ENCODE measurements at regions not wholly inside any gene's neighbourhood (a gene's known extent, or its start where the extent isn't known, plus 50 kb on each side); places are given as distances from the start of the nearest gene placed in this dataset.

DNA sequence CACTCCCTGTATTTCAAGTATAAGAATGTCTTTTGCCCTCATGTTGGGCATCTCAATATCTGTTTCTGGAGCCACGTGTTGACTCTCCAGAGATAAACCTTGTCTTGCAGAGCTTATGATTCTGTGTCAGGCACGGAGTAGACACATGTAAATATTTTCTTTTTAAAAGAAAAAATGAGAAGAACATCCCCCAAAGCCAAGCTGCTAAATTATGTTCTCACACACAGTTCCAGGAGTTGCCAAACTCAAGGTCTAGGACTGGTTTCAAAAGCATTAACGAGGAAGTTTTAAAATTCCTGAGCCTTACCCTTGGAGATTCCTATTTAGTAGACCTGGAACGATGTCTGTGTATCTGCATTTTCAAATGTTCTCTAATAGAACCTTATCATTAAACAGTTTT lies 1228.3 kb upstream of the WWC1 start:
- 36 to 60% (median 45%) methylated on average over 4 of the region's 4 CpGs for WGBS, 4 donors
- TF ChIP-seq, protein P1, sequence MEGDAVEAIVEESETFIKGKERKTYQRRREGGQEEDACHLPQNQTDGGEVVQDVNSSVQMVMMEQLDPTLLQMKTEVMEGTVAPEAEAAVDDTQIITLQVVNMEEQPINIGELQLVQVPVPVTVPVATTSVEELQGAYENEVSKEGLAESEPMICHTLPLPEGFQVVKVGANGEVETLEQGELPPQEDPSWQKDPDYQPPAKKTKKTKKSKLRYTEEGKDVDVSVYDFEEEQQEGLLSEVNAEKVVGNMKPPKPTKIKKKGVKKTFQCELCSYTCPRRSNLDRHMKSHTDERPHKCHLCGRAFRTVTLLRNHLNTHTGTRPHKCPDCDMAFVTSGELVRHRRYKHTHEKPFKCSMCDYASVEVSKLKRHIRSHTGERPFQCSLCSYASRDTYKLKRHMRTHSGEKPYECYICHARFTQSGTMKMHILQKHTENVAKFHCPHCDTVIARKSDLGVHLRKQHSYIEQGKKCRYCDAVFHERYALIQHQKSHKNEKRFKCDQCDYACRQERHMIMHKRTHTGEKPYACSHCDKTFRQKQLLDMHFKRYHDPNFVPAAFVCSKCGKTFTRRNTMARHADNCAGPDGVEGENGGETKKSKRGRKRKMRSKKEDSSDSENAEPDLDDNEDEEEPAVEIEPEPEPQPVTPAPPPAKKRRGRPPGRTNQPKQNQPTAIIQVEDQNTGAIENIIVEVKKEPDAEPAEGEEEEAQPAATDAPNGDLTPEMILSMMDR (IDR thresholded peaks at IDR 0.05), result no peak
- TF ChIP-seq POLR2A (IDR thresholded peaks at IDR 0.05), result no peak
- Histone ChIP-seq H3K27me3 (no peaks in the 10 kb centered on the region), H3K4me3 (no peak overlapping the region), H3K27ac (no peak overlapping the region), H3K9me3 (replicated peaks in 1 of 3) (no peaks in the 10 kb centered on the region), H3K4me1 (replicated peaks in 1 of 2) (no peaks in the 10 kb centered on the region), H3K36me3 (replicated peaks in 1 of 2) (no peaks in the 10 kb centered on the region)
- no peak for DNase-seq
- intact Hi-C loops (cut with DNase I), result no loop called here

DNA sequence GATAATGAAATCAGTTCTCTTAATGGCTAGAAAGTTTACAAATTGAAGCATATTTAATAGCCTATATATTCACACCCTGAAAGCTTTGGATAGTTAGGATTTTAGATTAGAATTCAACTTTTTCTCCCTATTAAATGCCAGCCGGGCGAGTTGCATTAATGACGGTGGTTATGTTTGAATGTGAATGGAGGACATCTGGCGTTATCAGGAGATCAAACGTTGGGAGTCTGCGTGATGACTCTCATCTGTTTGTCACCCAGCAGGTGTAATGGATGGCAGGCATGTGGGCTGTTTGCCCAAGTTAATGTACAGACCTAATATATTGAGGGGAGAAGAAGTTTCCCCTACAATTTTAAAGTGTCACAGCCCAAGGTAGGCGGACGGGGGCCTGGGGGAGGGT lies 1227.7 kb upstream of the WWC1 start:
- H3K27ac ChIP-seq, result no peak overlapping the region
- H3K4me3 ChIP-seq, result no peak overlapping the region
- no peaks in the 10 kb centered on the region for H3K4me1 ChIP-seq (replicated peaks in 1 of 2)
- no peaks in the 10 kb centered on the region for H3K27me3 ChIP-seq
- intact Hi-C loops (cut with DNase I), result no loop called here
- H3K36me3 ChIP-seq (replicated peaks in 1 of 2), result no peaks in the 10 kb centered on the region
- 73 to 84% (median 79%) methylated on average over 8 of the region's 8 CpGs for WGBS, 4 donors
- H3K9me3 ChIP-seq (replicated peaks in 1 of 3), result no peaks in the 10 kb centered on the region
- TF ChIP-seq, protein P1 (IDR thresholded peaks at IDR 0.05), result no peak
- no peak for TF ChIP-seq POLR2A (IDR thresholded peaks at IDR 0.05)
- DNase-seq, result no peak

GRCh38 chr5:167064198-167064776 lies 1227.2 kb upstream of the WWC1 start:
- Histone ChIP-seq H3K9me3 (replicated peaks in 1 of 3) (no peaks in the 10 kb centered on the region), H3K36me3 (replicated peaks in 1 of 2) (no peaks in the 10 kb centered on the region), H3K27me3 (no peaks in the 10 kb centered on the region), H3K27ac (no peak overlapping the region), H3K4me3 (no peak overlapping the region), H3K4me1 (replicated peaks in 1 of 2) (no peaks in the 10 kb centered on the region)
- intact Hi-C loops (cut with DNase I), result no loop called here
- no peak for DNase-seq
- WGBS, 4 donors, result 69 to 76% (median 72%) methylated on average over 13 of the region's 13 CpGs
- TF ChIP-seq, protein P1 (IDR thresholded peaks at IDR 0.05), result no peak
- no peak for TF ChIP-seq POLR2A (IDR thresholded peaks at IDR 0.05)

DNA sequence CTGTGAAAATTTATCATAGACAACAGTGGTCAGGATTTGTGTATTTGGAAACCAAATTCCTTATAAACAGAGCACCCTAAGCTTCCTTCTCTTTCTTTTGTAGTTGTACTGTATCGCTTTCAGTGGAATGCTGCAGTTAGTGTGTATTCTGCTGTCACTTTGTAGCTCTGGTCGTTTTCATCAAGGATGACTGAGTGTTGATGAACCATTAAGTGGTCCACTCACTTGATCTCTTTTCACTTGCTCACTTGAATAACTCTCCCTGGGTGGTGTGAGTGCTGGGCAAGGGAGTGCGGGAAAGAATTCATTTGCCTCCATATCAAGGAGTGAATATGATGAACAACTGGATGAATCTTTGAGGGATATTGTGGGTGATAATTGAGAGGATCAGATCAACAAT lies 1225.7 kb upstream of the WWC1 start:
- no peak overlapping the region for H3K27ac ChIP-seq
- H3K9me3 ChIP-seq (replicated peaks in 1 of 3), result no peaks in the 10 kb centered on the region
- WGBS, 4 donors, result 63 to 72% (median 65%) methylated on average over 3 of the region's 3 CpGs
- TF ChIP-seq, protein P1 (IDR thresholded peaks at IDR 0.05), result no peak
- TF ChIP-seq POLR2A (IDR thresholded peaks at IDR 0.05), result no peak
- no peaks in the 10 kb centered on the region for H3K36me3 ChIP-seq (replicated peaks in 1 of 2)
- H3K27me3 ChIP-seq, result no peaks in the 10 kb centered on the region
- intact Hi-C loops (cut with DNase I), result no loop called here
- H3K4me1 ChIP-seq (replicated peaks in 1 of 2), result no peaks in the 10 kb centered on the region
- DNase-seq, result no peak
- H3K4me3 ChIP-seq, result no peak overlapping the region
